Testis (tissue), 2 donors: ENCODE measurements at regions not wholly inside any gene's neighbourhood (a gene's known extent, or its start where the extent isn't known, plus 50 kb on each side); places are given as distances from the start of the nearest gene placed in this dataset.

ENCODE experiments used
- DNase-seq: peaks from one replicate; pipeline ENCODE4 v3.0.0-alpha.2; 2019
- H3K27ac ChIP-seq, 2 donors: fragments of 200-600 bp; sonication (generic); one replicate each; pipeline ENCODE4 v1.5.1; 2019
- H3K27me3 ChIP-seq: fragments of 200-600 bp; sonication (generic); one replicate; pipeline ENCODE4 v1.5.1; 2019
- H3K36me3 ChIP-seq: fragments of 200-600 bp; sonication (generic); one replicate; pipeline ENCODE4 v1.5.1; 2017; ENCODE audit warnings: low read depth; ENCODE audit errors: missing control alignments
- H3K4me1 ChIP-seq: fragments of 200-600 bp; sonication (generic); one replicate; pipeline ENCODE4 v1.5.1; 2019
- H3K4me3 ChIP-seq, 2 donors: fragments of 200-600 bp; sonication (generic); one replicate each; pipeline ENCODE4 v1.5.1; 2017 to 2019
- H3K9me3 ChIP-seq: fragments of 200-600 bp; sonication (generic); one replicate; pipeline ENCODE4 v1.5.1; 2017
- CTCF ChIP-seq, 3 experiments: fragments of 450-650 bp in 2 of 3; fragments of 200-600 bp in 1 of 3; sonication (generic) in 1 of 3; IDR thresholded peaks; one replicate each; pipeline ENCODE4 v1.5.1; 2016 to 2019; ENCODE audit warnings: antibody characterized with exemption in 3 of 3, mild to moderate bottlenecking in 2 of 3, moderate library complexity in 1 of 3
- POLR2A ChIP-seq: fragments of 450-650 bp; IDR thresholded peaks from one replicate; pipeline ENCODE4 v1.6.1; 2017; ENCODE audit warnings: antibody characterized with exemption, mild to moderate bottlenecking, moderate library complexity
- WGBS, 2 donors: methylation state at CpG; one replicate each; pipeline ENCODE4 v1.1.5; 2018; 5-methylcytosine and 5-hydroxymethylcytosine counted together
- intact Hi-C: fragments of 100-400 bp; cut with DNase I; formaldehyde crosslinking; loops from one replicate; pipeline ENCODE4 v1.15.1; 2023; ENCODE audit warnings: low total_unique reads

GRCh38 chr14:39861696-39862095 is 429.5 kb upstream of the FBXO33 start:
- no peaks in the 10 kb centered on the region for H3K36me3 ChIP-seq
- H3K27me3 ChIP-seq = no peaks in the 10 kb centered on the region
- WGBS, 2 donors = 47 to 57% methylated on average over 2 of the region's 2 CpGs
- H3K4me3 ChIP-seq = no peak overlapping the region
- H3K27ac ChIP-seq = no peak overlapping the region
- no peak for DNase-seq
- intact Hi-C loops = no loop called here
- no peak for TF ChIP-seq CTCF (IDR thresholded peaks at IDR 0.05)
- no peak for TF ChIP-seq POLR2A
- H3K4me1 ChIP-seq = no peaks in the 10 kb centered on the region
- no peaks in the 10 kb centered on the region for H3K9me3 ChIP-seq

GRCh38 chr14:39861229-39861600 is 429.0 kb upstream of the FBXO33 start:
- 45% methylated on average over 4 of the region's 4 CpGs for whole genome bisulfite sequencing, 2 donors
- intact Hi-C loops = no loop called here
- no peaks in the 10 kb centered on the region for H3K36me3 ChIP-seq
- H3K27ac ChIP-seq = no peak overlapping the region
- no peak for DNase-seq
- TF ChIP-seq POLR2A (no peak), CTCF (IDR thresholded peaks at IDR 0.05) (no peak)
- no peaks in the 10 kb centered on the region for H3K4me1 ChIP-seq
- H3K9me3 ChIP-seq = no peaks in the 10 kb centered on the region
- no peak overlapping the region for H3K4me3 ChIP-seq
- H3K27me3 ChIP-seq = no peaks in the 10 kb centered on the region

- no peaks in the 10 kb centered on the region for H3K36me3 ChIP-seq
- H3K4me1 ChIP-seq = no peaks in the 10 kb centered on the region
- no peak overlapping the region for H3K4me3 ChIP-seq
- WGBS, 2 donors = 51 to 69% methylated on average over 8 of the region's 8 CpGs
- no peak for DNase-seq
- no peak overlapping the region for H3K27ac ChIP-seq
- TF ChIP-seq CTCF (IDR thresholded peaks at IDR 0.05) = no peak
- no peak for TF ChIP-seq POLR2A
- H3K9me3 ChIP-seq = no peaks in the 10 kb centered on the region
- intact Hi-C loops = no loop called here
- no peaks in the 10 kb centered on the region for H3K27me3 ChIP-seq
These were observed 428.5 kb upstream of the FBXO33 start for GRCh38 chr14:39860596-39861228.

GRCh38 chr14:39859314-39859713 is 427.1 kb upstream of the FBXO33 start:
- intact Hi-C loops = no loop called here
- H3K36me3 ChIP-seq = no peaks in the 10 kb centered on the region
- H3K9me3 ChIP-seq = no peaks in the 10 kb centered on the region
- H3K27ac ChIP-seq = no peak overlapping the region
- no peaks in the 10 kb centered on the region for H3K27me3 ChIP-seq
- no peak overlapping the region for H3K4me3 ChIP-seq
- TF ChIP-seq CTCF (IDR thresholded peaks at IDR 0.05) (no peak), POLR2A (no peak)
- no peak for DNase-seq
- no peaks in the 10 kb centered on the region for H3K4me1 ChIP-seq

GRCh38 chr14:39857376-39858055 is 425.3 kb upstream of the FBXO33 start:
- Histone ChIP-seq H3K4me1 (no peaks in the 10 kb centered on the region), H3K4me3 (no peak overlapping the region), H3K9me3 (no peaks in the 10 kb centered on the region), H3K27ac (no peak overlapping the region), H3K36me3 (no peaks in the 10 kb centered on the region), H3K27me3 (no peaks in the 10 kb centered on the region)
- intact Hi-C loops = no loop called here
- DNase-seq = no peak
- WGBS, 2 donors = 65 to 66% methylated on average over 7 of the region's 7 CpGs
- TF ChIP-seq CTCF (IDR thresholded peaks at IDR 0.05) (no peak), POLR2A (no peak)
